Ovary (tissue), 3 donors: ENCODE measurements at regions not wholly inside any gene's neighbourhood (a gene's known extent, or its start where the extent isn't known, plus 50 kb on each side); places are given as distances from the start of the nearest gene placed in this dataset.

Source experiments
- POLR2A ChIP-seq: fragments of 450-650 bp; IDR thresholded peaks from one replicate; pipeline ENCODE4 v1.6.1; 2017; ENCODE audit warnings: antibody characterized with exemption, mild to moderate bottlenecking, moderate library complexity
- TF ChIP-seq, protein P1 (sequence below), 3 donors: fragments of 450-650 bp in 2 of 3; fragments of 200-600 bp in 1 of 3; IDR thresholded peaks; one replicate each; pipeline versions ENCODE4 v1.5.1 to v1.8.0; 2016 to 2022; ENCODE audit warnings: antibody characterized with exemption in 3 of 3, mild to moderate bottlenecking in 1 of 3
- donor health status: DM: no; HTN: no; CAD: no.

DNA sequence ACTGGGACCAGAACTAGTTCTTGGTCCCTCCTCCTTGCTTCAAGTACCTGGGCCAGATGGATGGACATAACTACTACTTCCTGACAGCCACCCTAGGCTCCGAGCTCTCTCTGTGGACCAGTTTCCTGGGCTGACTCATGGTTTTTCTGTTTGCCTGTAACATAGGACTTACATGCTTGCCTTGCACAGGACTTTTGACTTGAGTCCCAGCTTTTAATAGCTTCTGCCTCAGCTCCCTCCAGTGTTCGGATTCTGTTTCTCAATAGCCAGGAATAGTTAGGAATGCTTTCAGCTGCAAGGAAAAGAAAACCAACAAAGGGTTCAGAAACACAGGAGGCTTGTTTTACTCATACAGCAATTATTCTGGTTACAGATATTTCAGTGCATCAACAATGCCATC, 405.9 kb downstream of the ZNF536 start:
- TF ChIP-seq, protein P1, sequence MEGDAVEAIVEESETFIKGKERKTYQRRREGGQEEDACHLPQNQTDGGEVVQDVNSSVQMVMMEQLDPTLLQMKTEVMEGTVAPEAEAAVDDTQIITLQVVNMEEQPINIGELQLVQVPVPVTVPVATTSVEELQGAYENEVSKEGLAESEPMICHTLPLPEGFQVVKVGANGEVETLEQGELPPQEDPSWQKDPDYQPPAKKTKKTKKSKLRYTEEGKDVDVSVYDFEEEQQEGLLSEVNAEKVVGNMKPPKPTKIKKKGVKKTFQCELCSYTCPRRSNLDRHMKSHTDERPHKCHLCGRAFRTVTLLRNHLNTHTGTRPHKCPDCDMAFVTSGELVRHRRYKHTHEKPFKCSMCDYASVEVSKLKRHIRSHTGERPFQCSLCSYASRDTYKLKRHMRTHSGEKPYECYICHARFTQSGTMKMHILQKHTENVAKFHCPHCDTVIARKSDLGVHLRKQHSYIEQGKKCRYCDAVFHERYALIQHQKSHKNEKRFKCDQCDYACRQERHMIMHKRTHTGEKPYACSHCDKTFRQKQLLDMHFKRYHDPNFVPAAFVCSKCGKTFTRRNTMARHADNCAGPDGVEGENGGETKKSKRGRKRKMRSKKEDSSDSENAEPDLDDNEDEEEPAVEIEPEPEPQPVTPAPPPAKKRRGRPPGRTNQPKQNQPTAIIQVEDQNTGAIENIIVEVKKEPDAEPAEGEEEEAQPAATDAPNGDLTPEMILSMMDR (IDR thresholded peaks at IDR 0.05) = no peak
- no peak for TF ChIP-seq POLR2A
